ENCODE measurements at regions not wholly inside any gene's neighbourhood (a gene's known extent, or its start where the extent isn't known, plus 50 kb on each side); places are given as distances from the start of the nearest gene placed in this dataset.
"Not testable (repeated sequence)": the region's sequence is repeated elsewhere in the genome, so short reads cannot be mapped to it uniquely, and the experiment has no call there.

GRCh38 chr9:73434826-73435225, 283.2 kb downstream of the ANXA1 start:
- Mint-ChIP-seq H3K27me3 (ENCODE audit: unreplicated experiment) (no peaks in the 10 kb centered on the region), H3K9me3 (ENCODE audit: unreplicated experiment) (no peaks in the 10 kb centered on the region), H3K36me3 (ENCODE audit: low read depth, unreplicated experiment) (no peaks in the 10 kb centered on the region), H3K27ac (ENCODE audit: unreplicated experiment) (no peak overlapping the region), H3K4me3 (ENCODE audit: unreplicated experiment) (no peak overlapping the region), H3K4me1 (ENCODE audit: unreplicated experiment) (no peaks in the 10 kb centered on the region)
- TF ChIP-seq, protein P1, sequence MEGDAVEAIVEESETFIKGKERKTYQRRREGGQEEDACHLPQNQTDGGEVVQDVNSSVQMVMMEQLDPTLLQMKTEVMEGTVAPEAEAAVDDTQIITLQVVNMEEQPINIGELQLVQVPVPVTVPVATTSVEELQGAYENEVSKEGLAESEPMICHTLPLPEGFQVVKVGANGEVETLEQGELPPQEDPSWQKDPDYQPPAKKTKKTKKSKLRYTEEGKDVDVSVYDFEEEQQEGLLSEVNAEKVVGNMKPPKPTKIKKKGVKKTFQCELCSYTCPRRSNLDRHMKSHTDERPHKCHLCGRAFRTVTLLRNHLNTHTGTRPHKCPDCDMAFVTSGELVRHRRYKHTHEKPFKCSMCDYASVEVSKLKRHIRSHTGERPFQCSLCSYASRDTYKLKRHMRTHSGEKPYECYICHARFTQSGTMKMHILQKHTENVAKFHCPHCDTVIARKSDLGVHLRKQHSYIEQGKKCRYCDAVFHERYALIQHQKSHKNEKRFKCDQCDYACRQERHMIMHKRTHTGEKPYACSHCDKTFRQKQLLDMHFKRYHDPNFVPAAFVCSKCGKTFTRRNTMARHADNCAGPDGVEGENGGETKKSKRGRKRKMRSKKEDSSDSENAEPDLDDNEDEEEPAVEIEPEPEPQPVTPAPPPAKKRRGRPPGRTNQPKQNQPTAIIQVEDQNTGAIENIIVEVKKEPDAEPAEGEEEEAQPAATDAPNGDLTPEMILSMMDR (IDR thresholded peaks at IDR 0.05; ENCODE audit: unreplicated experiment) = no peak
- no peak for DNase-seq (ENCODE audit: low spot score)

- Mint-ChIP-seq H3K27ac (ENCODE audit: unreplicated experiment) (no peak overlapping the region), H3K36me3 (ENCODE audit: low read depth, unreplicated experiment) (no peaks in the 10 kb centered on the region), H3K27me3 (ENCODE audit: unreplicated experiment) (no peaks in the 10 kb centered on the region), H3K4me1 (ENCODE audit: unreplicated experiment) (no peaks in the 10 kb centered on the region), H3K9me3 (ENCODE audit: unreplicated experiment) (no peaks in the 10 kb centered on the region), H3K4me3 (ENCODE audit: unreplicated experiment) (no peak overlapping the region)
- no peak for DNase-seq (ENCODE audit: low spot score)
- TF ChIP-seq, protein P1 (IDR thresholded peaks at IDR 0.05; ENCODE audit: unreplicated experiment) = no peak
Measured at GRCh38 chr9:73437758-73438157, 286.1 kb downstream of the ANXA1 start.

DNA sequence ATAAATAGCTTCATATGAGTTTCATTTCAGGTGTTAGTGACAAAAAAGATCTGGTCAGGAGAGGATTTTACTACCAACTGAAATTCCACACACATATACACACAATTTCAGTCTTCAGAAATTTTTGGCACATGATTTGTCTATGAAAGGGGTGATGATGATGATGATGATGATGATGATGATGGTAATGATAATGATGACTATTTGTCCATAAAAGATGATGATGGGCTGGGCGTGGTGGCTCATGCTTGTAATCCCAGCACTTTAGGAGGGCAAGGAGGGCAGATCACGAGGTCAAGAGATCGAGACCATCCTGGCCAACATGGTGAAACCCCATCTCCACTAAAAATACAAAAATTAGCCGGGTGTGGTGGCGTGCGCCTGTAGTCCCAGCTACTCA, 288.2 kb downstream of the ANXA1 start:
- not testable (repeated sequence) for H3K4me1 Mint-ChIP-seq (ENCODE audit: unreplicated experiment); H3K27ac Mint-ChIP-seq (ENCODE audit: unreplicated experiment); H3K36me3 Mint-ChIP-seq (ENCODE audit: low read depth, unreplicated experiment); DNase-seq (ENCODE audit: low spot score); H3K4me3 Mint-ChIP-seq (ENCODE audit: unreplicated experiment); H3K9me3 Mint-ChIP-seq (ENCODE audit: unreplicated experiment); H3K27me3 Mint-ChIP-seq (ENCODE audit: unreplicated experiment)

DNA sequence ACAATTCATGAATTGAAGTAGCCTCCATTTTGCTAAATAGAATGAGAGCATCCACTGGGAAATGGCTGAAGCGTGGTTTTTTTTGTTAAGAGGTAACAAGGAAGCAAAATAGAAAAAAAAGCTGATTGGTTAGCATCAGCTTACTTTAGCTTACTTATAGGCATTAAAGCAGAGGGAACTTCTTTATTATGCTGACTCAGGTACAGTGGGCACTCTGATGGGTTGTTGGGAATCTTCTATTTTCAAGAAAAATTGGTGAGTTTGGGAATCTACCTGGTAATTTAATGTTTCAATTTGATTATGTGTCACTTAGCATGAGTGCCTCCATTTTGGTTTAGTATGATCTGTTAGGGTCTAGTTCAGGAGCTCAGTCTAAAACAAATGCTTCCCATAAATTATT, 289.6 kb downstream of the ANXA1 start:
- no peaks in the 10 kb centered on the region for H3K27me3 Mint-ChIP-seq (ENCODE audit: unreplicated experiment)
- no peaks in the 10 kb centered on the region for H3K36me3 Mint-ChIP-seq (ENCODE audit: low read depth, unreplicated experiment)
- no peaks in the 10 kb centered on the region for H3K4me1 Mint-ChIP-seq (ENCODE audit: unreplicated experiment)
- TF ChIP-seq, protein P1 (IDR thresholded peaks at IDR 0.05; ENCODE audit: unreplicated experiment) = no peak
- no peak for DNase-seq (ENCODE audit: low spot score)
- no peak overlapping the region for H3K4me3 Mint-ChIP-seq (ENCODE audit: unreplicated experiment)
- H3K9me3 Mint-ChIP-seq (ENCODE audit: unreplicated experiment) = no peaks in the 10 kb centered on the region
- H3K27ac Mint-ChIP-seq (ENCODE audit: unreplicated experiment) = no peak overlapping the region

DNA sequence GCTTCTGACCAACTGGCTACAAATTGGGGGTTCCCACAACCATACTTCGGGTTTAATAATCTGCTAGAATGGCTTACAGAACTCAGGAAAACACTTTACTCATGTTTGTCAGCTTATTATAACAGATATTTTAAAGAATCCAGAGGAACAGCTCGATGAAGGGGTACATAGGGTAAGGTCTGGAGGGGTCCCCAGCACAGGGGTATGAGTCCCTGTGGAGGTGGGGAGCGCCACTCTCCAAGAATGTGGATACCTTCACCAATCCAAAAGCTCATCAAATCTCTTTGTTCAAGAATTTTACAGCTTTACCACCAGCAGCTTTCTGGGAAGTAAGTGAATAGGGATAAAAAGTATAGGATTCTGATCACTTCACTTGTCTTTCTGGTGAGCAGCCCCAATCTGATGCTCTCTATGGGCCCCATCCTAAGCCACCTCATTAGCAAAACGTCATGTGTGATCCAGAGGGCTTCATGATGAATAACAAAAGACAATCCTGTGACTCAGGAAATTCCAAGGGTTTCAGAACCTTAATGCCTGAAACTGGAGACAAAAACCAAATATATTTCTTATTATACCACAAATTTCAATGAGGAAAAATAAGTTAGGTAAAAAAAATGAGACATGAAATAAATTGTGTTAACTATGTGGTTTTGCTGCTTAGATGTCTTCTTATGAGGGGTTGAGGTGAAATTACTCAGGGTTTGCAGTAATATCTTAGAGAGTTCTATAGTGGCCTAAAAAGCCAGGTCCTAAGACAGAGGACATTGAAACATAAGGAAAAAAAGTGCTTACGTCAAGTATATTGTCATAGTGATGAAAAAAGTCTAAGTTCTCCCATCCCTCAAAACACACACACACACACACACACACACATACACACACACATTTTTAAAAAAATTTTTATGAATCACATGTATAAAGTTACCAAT, 290.5 kb downstream of the ANXA1 start:
- no peaks in the 10 kb centered on the region for H3K4me1 Mint-ChIP-seq (ENCODE audit: unreplicated experiment)
- H3K36me3 Mint-ChIP-seq (ENCODE audit: low read depth, unreplicated experiment) = no peaks in the 10 kb centered on the region
- TF ChIP-seq, protein P1 (IDR thresholded peaks at IDR 0.05; ENCODE audit: unreplicated experiment) = no peak
- no peak overlapping the region for H3K27ac Mint-ChIP-seq (ENCODE audit: unreplicated experiment)
- H3K9me3 Mint-ChIP-seq (ENCODE audit: unreplicated experiment) = no peaks in the 10 kb centered on the region
- DNase-seq (ENCODE audit: low spot score) = no peak
- no peak overlapping the region for H3K4me3 Mint-ChIP-seq (ENCODE audit: unreplicated experiment)
- H3K27me3 Mint-ChIP-seq (ENCODE audit: unreplicated experiment) = no peaks in the 10 kb centered on the region
